ENCODE measurements at regions not wholly inside any gene's neighbourhood (a gene's known extent, or its start where the extent isn't known, plus 50 kb on each side); places are given as distances from the start of the nearest gene placed in this dataset.
A peak's percentile ranks its signal among the peaks of the same experiment; 100 is the strongest.

DNA sequence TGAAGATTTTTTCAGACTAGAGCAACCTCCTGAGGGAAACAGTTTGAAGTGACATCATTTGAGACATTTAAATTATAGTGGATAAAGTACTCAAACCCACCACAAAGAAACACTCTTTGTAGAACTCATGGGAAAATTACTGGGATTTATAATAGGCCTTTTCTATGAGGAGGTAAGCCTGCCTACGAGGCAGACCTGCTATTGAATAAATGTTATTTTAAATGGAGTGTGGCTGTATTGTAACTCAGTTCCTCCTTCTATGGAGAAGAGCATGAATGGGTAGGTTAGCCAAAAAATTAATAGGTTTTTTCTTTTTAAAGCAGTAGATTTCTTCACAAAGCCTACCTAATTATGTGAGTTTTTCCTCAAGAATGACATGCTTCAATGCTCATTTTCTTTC lies 63.7 kb upstream of the PLEKHA5 start:
- DNase-seq (ENCODE audit: insufficient read length, low spot score) (no peak), FAIRE-seq (no peak)
- TF ChIP-seq, protein P1, sequence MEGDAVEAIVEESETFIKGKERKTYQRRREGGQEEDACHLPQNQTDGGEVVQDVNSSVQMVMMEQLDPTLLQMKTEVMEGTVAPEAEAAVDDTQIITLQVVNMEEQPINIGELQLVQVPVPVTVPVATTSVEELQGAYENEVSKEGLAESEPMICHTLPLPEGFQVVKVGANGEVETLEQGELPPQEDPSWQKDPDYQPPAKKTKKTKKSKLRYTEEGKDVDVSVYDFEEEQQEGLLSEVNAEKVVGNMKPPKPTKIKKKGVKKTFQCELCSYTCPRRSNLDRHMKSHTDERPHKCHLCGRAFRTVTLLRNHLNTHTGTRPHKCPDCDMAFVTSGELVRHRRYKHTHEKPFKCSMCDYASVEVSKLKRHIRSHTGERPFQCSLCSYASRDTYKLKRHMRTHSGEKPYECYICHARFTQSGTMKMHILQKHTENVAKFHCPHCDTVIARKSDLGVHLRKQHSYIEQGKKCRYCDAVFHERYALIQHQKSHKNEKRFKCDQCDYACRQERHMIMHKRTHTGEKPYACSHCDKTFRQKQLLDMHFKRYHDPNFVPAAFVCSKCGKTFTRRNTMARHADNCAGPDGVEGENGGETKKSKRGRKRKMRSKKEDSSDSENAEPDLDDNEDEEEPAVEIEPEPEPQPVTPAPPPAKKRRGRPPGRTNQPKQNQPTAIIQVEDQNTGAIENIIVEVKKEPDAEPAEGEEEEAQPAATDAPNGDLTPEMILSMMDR (IDR thresholded peaks at IDR 0.05; ENCODE audit: insufficient read depth, missing control alignments): no peak

DNA sequence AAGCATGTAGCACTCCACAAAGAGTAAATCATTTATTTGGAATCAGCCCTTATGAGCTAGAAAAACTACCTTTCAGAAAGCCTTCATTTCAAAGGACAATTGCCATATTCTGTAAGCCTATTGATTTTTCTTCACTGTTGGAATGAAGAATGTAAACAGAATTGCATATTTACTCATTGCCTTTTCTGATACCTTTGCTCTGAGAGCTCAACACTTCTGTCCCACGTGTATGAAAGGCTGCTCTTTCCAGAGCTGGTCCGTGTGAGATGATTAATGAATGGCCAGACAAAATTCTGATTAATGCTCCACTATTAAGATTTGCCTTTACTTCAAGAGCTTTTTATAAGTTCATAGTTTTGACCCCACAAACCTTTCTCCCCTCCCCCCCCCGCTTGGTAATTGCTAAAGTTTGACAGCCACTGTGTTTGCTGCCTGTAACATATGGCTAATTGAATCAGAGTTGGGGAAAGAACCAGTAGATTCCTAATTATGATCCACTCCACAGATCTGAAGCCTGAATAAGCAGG lies 63.0 kb upstream of the PLEKHA5 start:
- DNase-seq (ENCODE audit: insufficient read length, low spot score) (no peak), FAIRE-seq (peak; percentile 16)

DNA sequence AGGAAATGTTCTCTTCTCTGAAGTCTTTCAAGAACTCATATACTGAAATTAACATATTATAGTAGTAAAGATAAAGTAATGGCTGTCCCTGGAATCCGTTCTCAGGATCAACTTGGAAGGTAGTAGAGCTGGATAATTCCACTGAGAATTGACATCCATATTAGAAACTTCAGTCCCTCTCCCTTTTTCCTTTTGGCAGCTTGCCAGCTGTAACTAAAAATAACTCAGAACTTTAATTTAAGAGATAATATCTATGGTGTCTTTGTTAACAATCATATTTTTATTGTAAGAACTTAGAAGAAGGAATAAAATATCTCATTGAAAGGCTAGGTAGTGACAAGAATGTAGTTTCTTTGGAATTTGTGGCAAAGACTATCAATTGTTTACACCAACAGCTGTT lies 61.4 kb upstream of the PLEKHA5 start:
- TF ChIP-seq, protein P1 (IDR thresholded peaks at IDR 0.05; ENCODE audit: insufficient read depth, missing control alignments): no peak
- FAIRE-seq (no peak), DNase-seq (ENCODE audit: insufficient read length, low spot score) (no peak)

More for the DNA sequence above, 63.0 kb upstream of the PLEKHA5 start:
- TF ChIP-seq, protein P1 (IDR thresholded peaks at IDR 0.05; ENCODE audit: insufficient read depth, missing control alignments): no peak

DNA sequence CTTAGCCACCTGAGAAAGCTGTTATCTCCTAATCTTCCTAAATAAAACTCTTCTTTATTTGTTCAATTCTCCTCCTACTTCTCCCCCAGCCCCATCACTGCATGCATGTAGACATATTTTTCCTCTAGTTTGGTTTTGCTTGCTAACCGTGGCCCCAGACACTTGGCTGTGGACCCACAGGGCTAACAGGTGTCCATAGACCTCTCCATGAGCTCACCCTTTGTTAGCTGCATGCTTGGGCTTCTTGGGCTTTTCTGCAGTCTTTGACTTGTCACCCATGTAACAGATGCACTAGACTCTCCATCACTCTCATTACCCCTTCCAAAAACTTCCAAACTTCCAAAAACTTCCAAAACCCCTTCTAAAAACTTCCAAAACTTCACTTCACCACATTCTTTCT lies 59.2 kb upstream of the PLEKHA5 start:
- FAIRE-seq (no peak), DNase-seq (ENCODE audit: insufficient read length, low spot score) (no peak)
- TF ChIP-seq, protein P1 (IDR thresholded peaks at IDR 0.05; ENCODE audit: insufficient read depth, missing control alignments): no peak

DNA sequence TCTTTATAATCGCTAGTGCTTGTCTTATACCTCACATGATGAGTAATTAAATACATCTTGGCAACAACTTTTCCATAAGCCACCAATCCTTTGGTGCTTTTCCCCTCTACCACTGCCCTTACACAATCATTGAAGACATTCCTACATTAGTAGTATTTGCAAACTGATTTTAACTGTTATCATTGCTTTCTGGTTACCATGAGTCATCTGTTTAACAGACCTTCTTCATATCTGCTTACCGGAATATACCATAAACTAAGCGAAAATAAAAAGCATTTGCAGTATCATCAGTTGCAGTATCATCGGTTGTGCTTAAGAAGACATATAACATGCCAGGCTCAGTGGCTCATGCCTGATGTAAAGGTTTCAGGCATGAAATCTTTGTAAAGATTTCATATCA lies 54.8 kb upstream of the PLEKHA5 start:
- DNase-seq (ENCODE audit: insufficient read length, low spot score): no peak
- no peak for FAIRE-seq
- TF ChIP-seq, protein P1 (IDR thresholded peaks at IDR 0.05; ENCODE audit: insufficient read depth, missing control alignments): no peak

DNA sequence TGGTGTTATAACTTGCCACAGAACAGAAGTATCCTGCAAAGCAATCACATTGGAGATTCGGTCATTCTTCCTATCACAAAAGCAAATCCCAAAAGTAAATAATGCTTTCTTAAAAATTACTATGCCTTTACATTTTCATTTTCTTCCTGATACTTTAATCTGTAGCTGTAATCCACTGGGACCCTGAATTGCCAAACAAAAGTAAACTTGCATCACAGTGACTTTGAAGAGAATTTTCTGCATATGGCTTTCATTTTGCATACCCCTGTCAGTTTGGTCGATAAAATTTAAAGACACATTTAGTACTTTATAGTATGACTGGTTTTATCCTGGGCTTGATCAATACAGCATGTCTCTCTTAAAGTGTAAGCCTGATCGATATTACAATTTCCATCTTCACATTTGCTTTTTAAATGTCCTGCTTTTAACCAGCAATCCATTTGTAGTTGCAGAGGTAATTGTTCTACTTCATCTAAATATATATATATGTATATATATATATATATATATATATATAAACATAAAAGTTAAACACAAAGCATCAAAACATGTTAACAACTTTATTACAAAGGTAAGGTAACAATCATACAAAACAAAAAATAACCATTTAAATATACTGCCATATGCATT lies 53.7 kb upstream of the PLEKHA5 start:
- FAIRE-seq (no peak), DNase-seq (ENCODE audit: insufficient read length, low spot score) (no peak)
- TF ChIP-seq, protein P1 (IDR thresholded peaks at IDR 0.05; ENCODE audit: insufficient read depth, missing control alignments): no peak

Data from D721Med (cell line).